GM19328 (cell line): ENCODE measurements at regions not wholly inside any gene's neighbourhood (a gene's known extent, or its start where the extent isn't known, plus 50 kb on each side); places are given as distances from the start of the nearest gene placed in this dataset.

Experiments
- ATAC-seq: cut with Tn5 transposase; IDR thresholded peaks from one replicate; pipeline ENCODE4 v1.9.1; 2021; ENCODE audit warnings: mild to moderate bottlenecking, moderate library complexity; ENCODE audit not compliant: unreplicated experiment

GRCh38 chr9:81292056-81292805 is 397.1 kb downstream of the TLE1 start:
- no peak for ATAC-seq

DNA sequence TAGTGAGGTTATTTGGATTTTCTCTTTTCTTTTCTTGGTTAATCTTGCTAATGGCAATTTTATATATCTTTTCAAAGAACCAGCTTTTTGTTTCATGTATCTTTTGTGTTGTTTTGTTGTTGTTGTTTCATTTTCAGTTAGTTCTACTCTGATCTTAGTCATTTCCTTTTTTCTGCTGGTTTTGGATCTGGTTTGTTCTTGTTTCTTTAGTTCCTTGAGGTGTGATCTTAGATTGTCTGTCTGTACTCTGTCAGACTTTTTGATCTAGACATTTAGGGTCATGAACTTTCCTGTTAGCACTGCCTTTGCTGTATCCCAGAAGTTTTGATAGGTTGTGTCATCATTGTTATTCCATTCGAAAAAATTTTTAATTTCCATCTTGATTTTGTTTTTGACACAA is 399.7 kb downstream of the TLE1 start:
- ATAC-seq: no peak

- no peak for ATAC-seq
Observed at GRCh38 chr9:81268048-81268447, 421.3 kb downstream of the TLE1 start.

DNA sequence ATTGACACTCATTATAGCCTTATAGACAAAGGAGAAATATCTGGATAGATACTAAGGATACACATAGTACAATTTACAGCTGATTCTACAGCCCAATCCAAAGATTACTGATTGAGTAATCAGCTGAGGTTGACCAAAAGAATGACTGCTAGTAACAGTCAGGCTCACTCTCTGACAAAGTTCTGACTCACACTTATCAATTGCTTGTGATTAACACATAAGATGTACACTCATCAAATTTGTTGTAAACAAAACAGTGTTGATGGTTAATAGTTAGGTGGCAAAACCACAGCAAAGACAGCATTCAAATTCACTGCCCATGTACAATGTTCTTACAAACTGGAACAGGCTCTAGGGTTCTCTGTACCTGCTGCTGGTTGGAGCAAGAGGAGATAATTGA is 422.7 kb downstream of the TLE1 start:
- ATAC-seq: no peak

DNA sequence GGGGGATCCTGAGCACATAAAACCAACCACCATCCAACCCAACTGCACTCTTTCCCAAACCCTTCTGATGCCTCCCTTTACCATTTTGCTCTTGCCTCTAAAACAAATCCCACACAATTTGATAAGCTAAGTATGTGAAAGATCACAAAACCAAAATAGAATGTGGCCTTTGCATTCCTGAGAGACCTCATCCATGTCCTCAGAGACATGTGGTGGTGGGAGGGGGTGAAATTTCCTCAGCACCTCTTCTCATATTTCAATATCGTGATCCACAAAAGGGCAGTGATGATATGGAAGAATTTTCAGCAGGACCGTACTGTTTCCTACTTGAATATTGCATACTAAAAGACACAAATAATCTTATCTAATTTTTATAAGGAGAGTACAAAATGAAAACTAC is 423.3 kb downstream of the TLE1 start:
- no peak for ATAC-seq

- ATAC-seq: no peak
Observed at GRCh38 chr9:81264516-81264915, 424.8 kb downstream of the TLE1 start.

DNA sequence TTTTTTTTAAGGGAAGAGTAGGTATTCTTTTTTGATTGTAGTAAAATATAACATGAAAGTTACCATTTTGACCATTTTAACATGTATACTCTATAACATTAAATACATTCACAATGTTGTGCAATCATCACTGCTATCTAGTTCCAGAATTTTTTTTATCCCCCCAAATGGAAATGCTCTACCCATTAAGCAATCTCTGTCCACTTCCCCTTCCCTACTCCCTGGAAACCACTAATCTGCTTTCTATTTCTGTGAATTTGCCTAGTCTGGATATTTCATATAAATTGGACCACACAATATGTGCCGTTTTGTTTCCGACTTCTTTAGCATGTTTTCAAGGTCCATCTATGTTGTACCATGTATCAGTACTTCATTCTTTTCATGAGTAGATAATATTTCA is 429.5 kb downstream of the TLE1 start:
- no peak for ATAC-seq

DNA sequence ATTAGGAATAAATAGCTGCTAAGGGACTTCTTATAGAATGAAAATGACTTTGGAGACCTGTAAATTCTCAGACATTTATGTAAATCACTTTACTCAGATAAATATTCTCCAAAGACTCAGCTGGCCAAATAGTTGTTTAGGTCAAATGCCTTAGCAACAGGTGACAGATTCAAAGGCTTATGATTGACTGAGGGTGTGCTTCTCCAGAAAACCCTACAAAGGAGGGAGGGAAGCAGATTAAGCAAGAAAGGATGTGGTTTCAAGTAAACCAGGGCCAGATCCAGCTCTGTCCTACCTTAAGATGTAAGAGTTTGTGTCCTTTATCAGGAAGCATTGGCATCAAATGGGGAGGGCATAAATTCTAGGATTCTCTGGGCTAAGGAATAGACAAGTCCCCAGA is 433.0 kb downstream of the TLE1 start:
- no peak for ATAC-seq

- no peak for ATAC-seq
Observed at GRCh38 chr9:81250606-81251005, 438.7 kb downstream of the TLE1 start.

- ATAC-seq: no peak
Observed at GRCh38 chr9:81250041-81250440, 439.3 kb downstream of the TLE1 start.

GRCh38 chr9:81245254-81245956 is 443.9 kb downstream of the TLE1 start:
- ATAC-seq: no peak

- no peak for ATAC-seq
Observed at GRCh38 chr9:81244631-81245030, 444.7 kb downstream of the TLE1 start.

DNA sequence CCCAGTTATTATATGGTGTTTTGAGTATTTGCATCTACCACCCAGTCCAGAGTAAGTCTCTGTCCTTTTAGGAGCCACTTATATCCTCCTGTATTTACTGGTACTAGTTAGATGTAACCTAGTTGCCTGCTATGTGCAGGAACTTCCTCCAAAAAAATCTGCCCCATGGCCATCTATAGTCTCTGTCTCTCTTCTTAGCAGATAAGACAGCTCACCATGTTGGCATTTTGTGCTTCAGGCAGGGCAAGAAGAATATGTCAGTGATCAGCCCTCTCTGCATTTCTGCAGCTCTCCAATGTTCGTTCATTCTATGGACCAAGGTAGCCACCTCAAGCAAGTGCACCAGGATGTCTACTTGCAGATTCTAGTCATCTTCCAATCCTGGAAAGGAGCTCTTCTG is 446.5 kb downstream of the TLE1 start:
- no peak for ATAC-seq

DNA sequence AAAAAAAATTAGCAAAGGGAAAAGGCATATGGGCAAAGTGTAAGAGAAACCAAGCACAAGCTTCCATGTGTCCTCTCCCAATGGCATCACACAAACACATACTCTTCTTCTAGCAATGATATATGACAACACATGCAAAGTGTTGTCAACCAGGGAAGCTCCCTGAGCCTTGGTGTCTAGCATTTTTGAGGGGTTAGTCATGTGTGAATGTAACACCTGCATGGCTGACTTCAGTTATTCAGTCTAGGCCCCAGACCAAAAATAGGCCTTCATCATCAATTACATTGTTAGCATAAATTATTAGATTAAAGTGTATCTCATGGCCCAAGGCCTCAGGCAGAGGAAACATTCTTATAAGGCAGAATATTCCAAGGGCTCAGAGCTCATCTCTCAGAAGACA is 450.0 kb downstream of the TLE1 start:
- no peak for ATAC-seq

GRCh38 chr9:81237565-81238231 is 451.6 kb downstream of the TLE1 start:
- no peak for ATAC-seq

- ATAC-seq: no peak
Observed at GRCh38 chr9:81234924-81235610, 454.3 kb downstream of the TLE1 start.

DNA sequence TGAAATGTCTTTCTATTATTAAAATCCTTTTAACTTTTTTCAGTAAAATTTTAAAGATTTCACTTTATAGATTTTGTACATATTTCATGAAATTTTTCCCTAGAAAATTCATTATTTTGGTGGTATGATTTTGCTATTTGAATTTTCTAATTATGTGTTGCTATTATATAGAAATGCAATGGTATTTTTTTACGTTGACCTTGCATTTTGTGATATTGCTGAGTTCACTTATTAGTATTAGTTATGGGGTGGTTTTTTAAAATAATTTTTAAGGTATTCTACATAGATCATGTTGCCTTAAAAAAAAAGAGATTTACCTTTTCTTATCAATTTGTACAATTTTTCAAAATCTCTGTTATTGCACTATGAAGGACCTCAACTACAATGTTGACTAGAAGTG is 458.3 kb downstream of the TLE1 start:
- ATAC-seq: no peak

DNA sequence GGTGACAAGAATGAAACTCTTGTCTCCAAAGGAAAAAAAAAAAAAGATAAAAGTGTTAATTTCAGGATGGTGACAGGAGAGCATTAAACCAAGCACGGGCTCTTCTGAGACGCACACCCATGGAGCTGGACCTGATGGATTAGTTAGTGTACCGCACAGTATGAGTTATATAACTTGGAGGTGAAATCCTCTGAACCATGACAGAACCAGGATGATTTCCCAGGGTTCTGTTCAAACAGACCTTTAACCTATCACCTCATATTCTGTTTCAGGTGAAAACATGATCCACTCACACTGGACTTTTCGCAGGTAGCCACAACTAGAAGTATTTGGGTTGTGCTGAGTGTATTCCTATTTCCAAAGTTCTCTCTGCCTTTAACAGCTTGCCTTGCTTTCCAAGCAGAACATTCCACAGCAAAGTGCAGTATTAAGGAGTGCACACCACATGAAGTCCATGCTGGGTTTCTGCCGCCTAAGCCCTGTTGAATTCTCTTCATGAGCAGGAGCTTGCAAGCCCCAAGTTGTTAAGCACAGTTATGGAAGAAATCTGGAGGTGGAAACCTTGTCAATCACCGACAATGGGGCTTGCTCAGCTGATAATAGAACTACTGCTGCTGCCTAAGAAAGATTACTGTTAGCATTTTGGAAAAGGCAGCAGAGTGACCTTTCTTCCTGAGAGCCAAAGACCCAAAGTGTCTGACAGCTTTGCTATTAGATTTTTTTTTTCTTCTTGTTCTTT is 461.7 kb downstream of the TLE1 start:
- no peak for ATAC-seq

DNA sequence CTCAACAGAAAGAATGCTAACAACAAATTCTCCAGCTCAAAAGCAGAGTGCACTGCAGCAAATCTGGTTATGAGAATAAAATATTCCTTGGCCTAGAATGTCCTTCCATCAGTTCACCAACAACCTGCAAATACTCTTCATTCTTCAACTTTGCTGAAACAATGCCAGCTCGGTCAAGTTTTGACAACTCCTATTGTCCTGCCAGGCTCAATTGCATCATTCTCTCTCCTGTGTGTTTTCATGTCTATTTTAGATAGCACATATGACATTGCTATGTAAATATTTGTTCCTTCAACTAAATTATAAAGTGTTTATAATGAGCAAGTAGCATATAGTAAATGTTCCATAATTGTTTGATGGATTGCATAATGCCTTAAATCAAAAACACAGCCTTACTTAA is 463.8 kb downstream of the TLE1 start:
- no peak for ATAC-seq

- ATAC-seq: no peak
Observed at GRCh38 chr9:81224166-81225081, 464.9 kb downstream of the TLE1 start.
